ENCODE measurements at regions not wholly inside any gene's neighbourhood (a gene's known extent, or its start where the extent isn't known, plus 50 kb on each side); places are given as distances from the start of the nearest gene placed in this dataset.
A peak's percentile ranks its signal among the peaks of the same experiment; 100 is the strongest.
"Not testable (repeated sequence)": the region's sequence is repeated elsewhere in the genome, so short reads cannot be mapped to it uniquely, and the experiment has no call there.

- DNase-seq (ENCODE audit: low spot score), result no peak
Observed at GRCh38 chr19:13712767-13713201, 51.5 kb upstream of the MRI1 start.

- no peak for DNase-seq (ENCODE audit: low spot score)
Observed at GRCh38 chr19:13707915-13708314, 56.4 kb upstream of the MRI1 start.

GRCh38 chr19:13705928-13706447 lies 58.3 kb upstream of the MRI1 start:
- no peak for DNase-seq (ENCODE audit: low spot score)

- DNase-seq (ENCODE audit: low spot score), result no peak
Observed at GRCh38 chr19:13705201-13705600, 59.1 kb upstream of the MRI1 start.

- no peak for DNase-seq (ENCODE audit: low spot score)
Observed at GRCh38 chr19:13701624-13702023, 62.7 kb upstream of the MRI1 start.

- no peak for DNase-seq (ENCODE audit: low spot score)
Observed at GRCh38 chr19:13700621-13701020, 63.7 kb upstream of the MRI1 start.

- DNase-seq (ENCODE audit: low spot score), result no peak
Observed at GRCh38 chr19:13699786-13700185, 64.5 kb upstream of the MRI1 start.

GRCh38 chr19:13696839-13697238 lies 67.5 kb upstream of the MRI1 start:
- no peak for DNase-seq (ENCODE audit: low spot score)

- no peak for DNase-seq (ENCODE audit: low spot score)
Observed at GRCh38 chr19:13693889-13694288, 70.4 kb upstream of the MRI1 start.

- peak; percentile 79 for DNase-seq (ENCODE audit: low spot score)
Observed at GRCh38 chr19:13691569-13692435, 72.5 kb upstream of the MRI1 start.

- no peak for DNase-seq (ENCODE audit: low spot score)
Observed at GRCh38 chr19:13689085-13689484, 75.2 kb upstream of the MRI1 start.

GRCh38 chr19:13684021-13684420 lies 80.3 kb upstream of the MRI1 start:
- DNase-seq (ENCODE audit: low spot score), result no peak

- DNase-seq (ENCODE audit: low spot score), result no peak
Observed at GRCh38 chr19:13681509-13681908, 82.8 kb upstream of the MRI1 start.

- not testable (repeated sequence) for DNase-seq (ENCODE audit: low spot score)
Observed at GRCh38 chr19:13680708-13681360, 83.5 kb upstream of the MRI1 start.

GRCh38 chr19:13676967-13677366 lies 87.4 kb upstream of the MRI1 start:
- DNase-seq (ENCODE audit: low spot score), result not testable (repeated sequence)

GRCh38 chr19:13672480-13673175 lies 91.7 kb upstream of the MRI1 start:
- DNase-seq (ENCODE audit: low spot score), result not testable (repeated sequence)

- no peak for DNase-seq (ENCODE audit: low spot score)
Observed at GRCh38 chr19:13670846-13671245, 93.5 kb upstream of the MRI1 start.

GRCh38 chr19:13669780-13670355 lies 94.5 kb upstream of the MRI1 start:
- peak; percentile 37 for DNase-seq (ENCODE audit: low spot score)

GRCh38 chr19:13668964-13669363 lies 95.4 kb upstream of the MRI1 start:
- no peak for DNase-seq (ENCODE audit: low spot score)

GRCh38 chr19:13666165-13666564 lies 98.2 kb upstream of the MRI1 start:
- DNase-seq (ENCODE audit: low spot score), result no peak

- DNase-seq (ENCODE audit: low spot score), result peak; percentile 5
Observed at GRCh38 chr19:13665125-13665905, 99.0 kb upstream of the MRI1 start.
